ENCODE measurements at regions not wholly inside any gene's neighbourhood (a gene's known extent, or its start where the extent isn't known, plus 50 kb on each side); places are given as distances from the start of the nearest gene placed in this dataset.

DNA sequence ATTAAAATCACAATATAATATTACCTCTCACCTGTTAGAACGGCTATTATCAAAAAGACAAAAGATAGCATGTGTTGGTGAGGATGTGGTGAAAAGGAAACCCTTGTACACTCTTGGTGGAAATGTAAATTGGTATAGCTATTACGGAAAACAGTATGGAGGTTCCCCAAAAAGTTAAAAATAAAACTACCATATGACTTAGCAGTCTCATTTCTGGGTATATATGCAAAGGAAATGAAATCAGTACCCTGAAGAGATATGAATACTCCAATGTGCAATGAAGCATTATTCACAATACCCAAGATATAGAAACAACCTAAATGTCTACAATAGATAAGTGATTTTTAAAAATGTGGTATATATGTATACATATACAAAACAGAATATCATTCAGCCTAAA lies 199.9 kb downstream of the SNX18 start:
- no peak for DNase-seq (ENCODE audit: low spot score)

GRCh38 chr5:54713923-54714581 lies 196.5 kb downstream of the SNX18 start:
- no peak for DNase-seq (ENCODE audit: low spot score)

DNA sequence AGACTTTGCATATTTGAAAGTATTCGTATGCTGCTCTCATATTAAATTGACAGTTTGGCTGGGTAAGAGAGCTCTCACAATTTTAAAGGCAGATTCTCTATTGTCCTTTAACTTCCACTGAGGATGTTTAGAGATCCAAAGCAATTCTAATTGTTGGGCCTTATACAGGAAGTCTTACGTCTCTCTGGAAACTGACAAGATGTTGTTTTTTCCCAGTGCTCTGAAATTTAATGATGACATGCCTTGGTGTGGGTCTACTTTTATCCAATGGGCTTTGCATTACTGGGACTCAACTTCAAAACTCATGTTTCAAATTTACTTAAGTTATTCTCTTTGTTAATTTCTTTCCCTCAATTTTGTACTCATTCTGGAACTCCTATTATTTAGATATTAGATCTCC lies 191.5 kb downstream of the SNX18 start:
- no peak for DNase-seq (ENCODE audit: low spot score)

GRCh38 chr5:54707841-54708240 lies 190.3 kb downstream of the SNX18 start:
- no peak for DNase-seq (ENCODE audit: low spot score)

- DNase-seq (ENCODE audit: low spot score): no peak
Measured at GRCh38 chr5:54705994-54706653, 188.6 kb downstream of the SNX18 start.

DNA sequence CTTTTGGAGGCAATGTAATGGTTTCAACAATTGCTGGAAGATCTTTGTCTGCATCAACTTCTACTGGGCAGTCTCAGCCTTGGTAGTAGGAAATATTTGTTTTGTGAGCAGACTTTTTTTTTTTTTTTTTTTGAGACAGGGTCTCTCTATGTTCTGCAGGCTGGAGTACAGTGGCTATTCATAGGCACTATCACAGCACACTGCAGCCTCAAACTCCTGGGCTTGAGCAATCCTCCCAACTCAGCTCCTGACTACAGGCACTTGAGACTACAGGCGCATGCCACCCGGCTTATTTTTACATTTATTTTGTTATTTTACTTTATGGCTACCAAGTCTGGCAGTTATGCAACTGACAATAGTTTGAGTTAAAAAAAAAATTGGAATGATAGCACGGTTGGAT lies 187.3 kb downstream of the SNX18 start:
- no peak for DNase-seq (ENCODE audit: low spot score)

- no peak for DNase-seq (ENCODE audit: low spot score)
Measured at GRCh38 chr5:54704333-54704732, 186.8 kb downstream of the SNX18 start.

- DNase-seq (ENCODE audit: low spot score): no peak
Measured at GRCh38 chr5:54703565-54704255, 186.2 kb downstream of the SNX18 start.

DNA sequence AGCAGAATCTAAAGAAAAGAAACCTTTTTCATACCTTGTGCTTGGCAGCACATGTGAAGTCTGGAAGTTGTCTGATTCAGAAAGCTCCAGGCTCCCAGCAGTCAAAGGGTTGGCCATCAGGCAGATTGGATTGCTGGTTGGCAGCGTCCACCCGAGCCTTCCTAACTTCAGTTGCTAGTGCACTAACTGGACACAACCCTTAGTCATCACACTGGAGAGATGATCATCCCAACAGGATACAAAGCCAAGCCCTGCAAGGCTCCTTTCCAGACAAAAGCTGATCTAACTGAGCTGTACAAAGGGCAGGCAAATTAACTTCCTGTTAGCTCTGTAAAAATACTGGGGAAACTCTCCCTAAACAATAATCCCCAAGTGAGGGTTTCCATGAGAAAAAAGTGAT lies 185.6 kb downstream of the SNX18 start:
- no peak for DNase-seq (ENCODE audit: low spot score)

GRCh38 chr5:54702470-54702869 lies 184.9 kb downstream of the SNX18 start:
- DNase-seq (ENCODE audit: low spot score): no peak

DNA sequence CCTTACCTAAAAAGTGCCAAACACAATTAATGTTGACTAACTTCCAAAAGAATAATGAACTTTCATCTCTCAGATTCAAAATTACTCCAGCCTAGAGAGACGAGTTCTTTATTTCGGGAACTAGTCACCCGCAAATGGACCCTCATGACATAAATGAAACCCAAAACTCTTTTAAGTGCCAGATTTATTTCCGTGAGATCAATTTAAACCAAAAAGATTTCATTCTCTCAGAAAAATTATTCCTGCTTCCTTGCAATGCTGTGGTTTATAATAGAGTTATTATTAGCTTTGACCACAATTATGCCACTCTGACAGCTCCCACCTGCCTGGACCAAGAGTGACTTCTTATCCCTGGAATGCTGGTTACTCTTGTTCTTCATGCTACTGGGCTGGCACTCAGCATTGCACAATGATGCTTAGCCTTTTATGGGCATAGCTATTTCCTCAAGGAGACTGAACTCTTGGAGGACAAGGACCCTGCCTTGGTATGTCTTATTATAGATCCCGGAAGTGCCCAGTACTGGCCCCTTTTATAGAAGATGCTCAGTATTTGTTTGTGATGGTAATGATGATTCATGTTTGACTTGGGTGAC lies 183.5 kb downstream of the SNX18 start:
- DNase-seq (ENCODE audit: low spot score): no peak

GRCh38 chr5:54696931-54697330 lies 179.4 kb downstream of the SNX18 start:
- DNase-seq (ENCODE audit: low spot score): no peak

DNA sequence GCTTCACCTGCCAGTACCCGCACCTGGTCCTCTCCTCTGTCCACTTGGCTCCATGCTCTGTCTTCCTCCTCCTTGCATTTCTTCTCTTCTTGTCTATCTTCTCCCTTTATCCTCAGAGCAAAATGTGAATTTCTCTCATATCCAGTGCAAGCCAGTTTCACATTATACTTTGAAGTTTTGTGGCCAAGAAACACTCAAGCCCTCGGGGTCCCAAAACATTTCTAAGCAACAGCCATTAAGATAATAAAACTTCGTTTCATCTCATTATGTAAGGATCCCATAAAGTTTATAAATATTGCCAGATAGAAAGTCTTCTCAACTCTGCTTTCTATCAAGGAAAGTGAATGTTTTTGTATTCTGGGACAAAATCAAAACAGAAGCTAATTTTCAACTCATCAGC lies 178.8 kb downstream of the SNX18 start:
- DNase-seq (ENCODE audit: low spot score): no peak

DNA sequence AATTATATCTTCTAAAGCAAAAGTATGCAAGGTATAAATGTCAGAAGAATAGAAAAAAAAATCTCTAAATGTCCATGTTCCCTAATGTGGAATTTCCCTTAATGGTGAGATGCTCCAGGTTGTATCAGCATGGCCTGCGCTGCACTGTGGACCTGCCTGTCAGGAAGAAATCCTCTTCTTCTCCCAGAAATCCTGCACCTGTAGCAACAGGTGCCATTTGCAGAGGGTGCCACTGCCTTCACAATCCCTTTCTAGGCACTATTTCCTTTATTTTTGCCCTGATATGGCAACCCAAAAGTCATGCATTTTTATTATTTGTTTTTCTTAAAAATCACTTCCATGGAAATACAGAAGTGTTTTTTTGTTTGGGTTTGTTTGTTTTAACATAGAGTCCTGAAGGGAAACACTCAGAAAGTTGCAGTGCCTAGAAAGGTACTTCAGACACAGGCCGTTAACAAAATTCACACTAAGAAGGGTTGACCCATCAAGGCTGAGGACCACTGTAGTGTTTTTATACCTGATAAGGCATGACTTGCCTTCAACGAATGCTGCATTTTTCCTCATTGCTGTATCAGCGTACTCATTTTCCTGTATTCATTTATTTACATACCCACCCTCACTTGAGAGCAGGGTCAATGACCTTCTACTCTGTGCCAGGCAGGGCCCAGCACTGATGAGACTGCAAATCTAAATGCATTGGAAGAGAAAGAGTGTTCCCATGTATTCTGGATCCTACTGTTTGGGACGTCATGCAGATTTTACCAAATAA lies 177.8 kb downstream of the SNX18 start:
- no peak for DNase-seq (ENCODE audit: low spot score)

DNA sequence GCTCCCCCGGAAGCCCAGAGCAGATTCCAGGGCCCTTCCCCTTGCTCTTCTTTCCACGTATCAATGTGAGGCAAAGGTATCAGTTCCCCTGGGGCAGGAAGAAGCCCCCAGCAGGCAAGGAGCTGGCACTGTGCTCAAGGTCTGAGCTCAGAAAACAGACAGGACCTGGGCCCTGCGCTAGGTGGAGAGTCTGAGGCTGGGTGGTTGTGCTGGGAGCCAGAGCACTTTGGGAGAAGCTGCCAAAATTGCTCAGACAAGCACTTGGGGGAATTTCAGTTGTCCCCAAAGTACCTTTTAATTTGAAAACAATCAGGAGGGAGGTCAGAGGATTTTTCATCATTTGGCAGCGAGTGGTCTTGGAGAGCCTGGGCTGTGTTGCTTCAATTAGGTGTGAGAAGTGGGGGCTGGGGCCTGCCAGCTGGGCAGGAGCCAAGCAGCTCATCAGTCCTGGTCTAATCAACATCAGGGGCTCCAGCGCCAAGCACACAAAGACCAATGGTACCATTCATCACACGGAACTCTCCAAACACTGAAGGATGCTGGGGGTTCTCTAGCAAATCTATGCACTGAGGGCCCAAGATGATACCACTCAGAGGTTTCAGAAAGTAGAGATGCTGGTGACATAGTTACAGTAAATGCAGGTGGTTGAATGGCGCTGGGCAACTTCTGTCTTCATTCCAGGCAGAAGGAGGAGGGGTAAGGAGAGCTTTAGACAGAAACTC lies 176.5 kb downstream of the SNX18 start:
- no peak for DNase-seq (ENCODE audit: low spot score)

DNA sequence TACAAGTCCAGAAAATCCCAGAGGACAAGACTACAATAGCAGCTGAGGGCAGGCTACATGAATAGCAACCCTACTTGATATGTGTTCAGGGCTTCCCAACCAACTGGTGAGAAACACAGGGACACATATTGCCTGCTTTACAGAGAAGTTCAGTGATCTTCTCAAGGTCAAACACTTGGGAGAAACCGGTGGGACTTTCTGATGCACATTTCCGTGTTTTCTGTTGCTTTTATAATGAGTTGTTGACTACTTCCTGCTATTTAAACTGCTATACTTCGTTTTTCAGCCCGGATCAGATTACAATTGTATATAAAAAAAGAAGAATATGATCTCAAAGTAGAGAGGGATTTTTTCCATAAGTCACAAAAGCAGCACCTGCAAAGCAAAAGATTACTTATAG lies 175.1 kb downstream of the SNX18 start:
- DNase-seq (ENCODE audit: low spot score): no peak

DNA sequence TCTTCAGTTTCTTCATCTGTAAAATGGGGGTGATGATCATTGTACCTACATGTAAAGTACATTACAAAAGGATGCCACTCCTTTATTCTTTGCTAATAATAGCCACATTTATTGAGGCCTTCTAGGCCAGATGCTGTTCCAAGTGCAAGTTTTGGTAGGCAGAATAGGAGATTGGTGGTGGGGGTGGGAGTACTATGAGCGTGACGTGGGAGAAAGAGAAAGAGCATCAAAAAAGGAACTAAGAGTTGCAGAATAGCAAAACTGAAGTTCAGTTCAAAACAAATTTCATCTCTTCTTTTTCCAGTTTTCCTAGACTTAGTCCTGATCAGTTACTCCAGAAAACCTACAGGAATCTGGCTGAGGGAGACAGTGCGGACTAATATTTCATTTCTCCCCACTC lies 174.1 kb downstream of the SNX18 start:
- DNase-seq (ENCODE audit: low spot score): no peak

DNA sequence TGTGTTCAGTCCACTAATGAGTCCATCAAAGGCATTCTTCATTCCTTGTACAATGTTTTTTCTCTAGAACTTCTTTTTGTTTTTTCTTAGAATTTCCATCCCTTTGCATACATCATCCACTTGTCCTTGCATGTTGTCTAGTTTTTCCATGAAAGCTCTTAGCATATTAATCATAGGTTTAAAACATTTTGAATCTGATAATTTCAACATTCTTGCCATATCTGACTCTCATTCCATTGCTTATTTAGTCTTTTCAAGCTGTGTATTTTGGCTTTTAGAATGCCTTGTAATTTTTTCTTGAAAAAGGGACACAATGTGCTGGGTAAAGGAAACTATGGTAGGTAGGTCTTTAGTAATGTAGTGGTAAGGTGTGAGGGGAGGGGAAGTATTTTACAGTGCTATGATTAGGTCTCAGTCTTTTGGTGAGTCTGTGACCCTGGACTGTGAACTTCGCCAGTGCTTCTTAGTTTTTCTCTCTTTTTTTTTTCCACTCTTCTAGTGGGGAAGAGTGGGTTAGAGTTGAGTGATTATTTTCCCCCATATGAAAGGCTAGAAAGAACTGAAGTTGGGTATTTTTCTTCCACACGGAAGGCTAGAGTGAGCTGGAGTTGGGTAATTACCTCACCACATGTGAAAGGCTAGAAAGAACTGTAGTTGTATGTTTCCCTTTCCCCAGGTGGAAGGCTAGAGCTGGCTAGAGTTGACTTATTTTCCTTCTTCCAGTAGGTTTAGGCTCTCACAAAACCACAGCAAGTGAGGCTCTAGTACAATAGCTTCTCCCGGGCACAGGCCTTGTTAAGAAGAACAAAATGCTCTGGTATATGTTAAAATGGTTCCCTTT lies 172.1 kb downstream of the SNX18 start:
- DNase-seq (ENCODE audit: low spot score): no peak

DNA sequence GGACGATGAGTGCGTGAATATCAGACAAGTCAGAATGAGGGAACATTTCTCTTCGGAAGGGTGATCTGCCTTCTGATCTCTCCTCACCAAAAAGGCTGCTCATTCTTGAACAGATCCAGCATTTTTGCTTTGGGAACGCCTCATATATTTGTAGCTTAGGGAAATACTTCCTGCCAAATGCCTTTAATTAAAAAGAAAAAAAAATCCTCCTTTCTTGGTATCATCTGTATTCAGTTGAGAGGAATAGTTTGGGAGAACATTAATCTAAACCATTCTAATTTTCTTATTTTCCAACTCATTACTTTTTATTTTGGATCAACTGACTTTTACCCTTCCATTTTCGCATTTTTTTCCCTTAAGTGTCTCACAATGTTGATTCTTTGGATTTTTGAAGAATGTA lies 163.4 kb downstream of the SNX18 start:
- no peak for DNase-seq (ENCODE audit: low spot score)

- no peak for DNase-seq (ENCODE audit: low spot score)
Measured at GRCh38 chr5:54679686-54680085, 162.1 kb downstream of the SNX18 start.

GRCh38 chr5:54678737-54679136 lies 161.2 kb downstream of the SNX18 start:
- DNase-seq (ENCODE audit: low spot score): no peak

Data from putamen (tissue), 1 donor.